Stimulated activated naive CD8-positive, alpha-beta T cell treated with anti-CD3 and anti-CD28 coated beads, Interleukin-15, amount 100 ng/mL, for 72 hours (primary cell): ENCODE measurements at regions not wholly inside any gene's neighbourhood (a gene's known extent, or its start where the extent isn't known, plus 50 kb on each side); places are given as distances from the start of the nearest gene placed in this dataset.

ENCODE experiments used
- ATAC-seq: fragments of 150-1000 bp; cut with Tn5 transposase; 2 replicates; pipeline ENCODE4 v1.10.0; 2021; ENCODE audit warnings: mild to moderate bottlenecking, moderate library complexity
- DNase-seq, 2 donors: peaks; one replicate each; pipeline ENCODE4 v3.0.0; 2021 to 2022
- H3K27ac Mint-ChIP-seq, 2 donors: one replicate each; pipeline ENCODE4 v1.8.0; 2022; ENCODE audit warnings: mild to moderate bottlenecking in 2 of 2, mixed read lengths in 2 of 2, moderate library complexity in 2 of 2
- H3K27me3 Mint-ChIP-seq: one replicate; pipeline ENCODE4 v1.8.0; 2022; ENCODE audit warnings: mixed read lengths
- H3K4me1 Mint-ChIP-seq: one replicate; pipeline ENCODE4 v1.8.0; 2022; ENCODE audit warnings: mild to moderate bottlenecking, mixed read lengths
- H3K4me3 Mint-ChIP-seq, 2 donors: one replicate each; pipeline ENCODE4 v1.8.0; 2022; ENCODE audit warnings: mild to moderate bottlenecking in 2 of 2, mixed read lengths in 2 of 2, moderate library complexity in 1 of 2
- H3K9me3 Mint-ChIP-seq, 2 donors: one replicate each; pipeline ENCODE4 v1.8.0; 2022; ENCODE audit warnings: mixed read lengths in 2 of 2

DNA sequence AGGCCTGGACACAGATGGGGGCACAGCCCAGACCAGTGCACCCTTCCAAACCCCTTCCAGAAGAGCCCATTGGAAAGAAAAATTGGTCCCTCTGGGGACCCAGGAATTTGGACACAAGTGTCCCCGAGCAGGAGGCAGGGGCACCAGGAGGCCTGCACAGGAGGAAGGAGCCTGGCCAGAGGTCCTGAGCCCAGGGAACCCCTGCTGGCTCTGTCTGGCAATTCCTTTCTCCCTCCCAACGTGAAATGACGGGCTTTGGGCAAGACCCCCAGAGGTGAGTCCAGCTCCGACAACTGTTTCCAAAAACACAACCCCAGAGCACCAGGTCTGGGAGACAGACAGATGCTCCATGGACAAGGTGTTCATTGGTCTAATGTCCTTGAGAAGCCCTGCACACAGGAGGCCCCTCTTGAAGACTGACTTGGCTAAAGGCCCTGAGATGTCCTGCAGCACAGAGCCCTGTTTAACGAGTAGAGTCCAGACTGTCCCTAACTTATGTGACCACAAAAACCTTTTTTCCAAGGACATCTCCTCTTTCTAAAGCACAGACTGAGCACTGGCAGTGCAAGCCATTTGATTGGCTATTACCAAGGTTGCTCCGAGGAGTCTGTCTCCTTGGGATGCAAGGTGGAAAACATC, 150.7 kb downstream of the OAT start:
- H3K9me3 Mint-ChIP-seq = peaks cover 16 to 23% of the 10 kb centered on the region in 2 donors
- no peak overlapping the region for H3K4me3 Mint-ChIP-seq
- DNase-seq = no peak
- H3K27me3 Mint-ChIP-seq = peaks cover 14% of the 10 kb centered on the region
- H3K27ac Mint-ChIP-seq = no peak overlapping the region
- no peaks in the 10 kb centered on the region for H3K4me1 Mint-ChIP-seq
- no peak for ATAC-seq

GRCh38 chr10:124267231-124267885, 151.4 kb downstream of the OAT start:
- ATAC-seq (no peak), DNase-seq (no peak)
- H3K27me3 Mint-ChIP-seq = peaks cover 14% of the 10 kb centered on the region
- H3K4me1 Mint-ChIP-seq = no peaks in the 10 kb centered on the region
- H3K9me3 Mint-ChIP-seq = peaks cover 11 to 17% of the 10 kb centered on the region in 2 donors
- H3K4me3 Mint-ChIP-seq = no peak overlapping the region
- H3K27ac Mint-ChIP-seq = peak overlapping the region in 1 of 2 donors; percentile 1

GRCh38 chr10:124266468-124267230, 152.1 kb downstream of the OAT start:
- H3K27me3 Mint-ChIP-seq = peaks cover 14% of the 10 kb centered on the region
- peaks cover 4 to 10% of the 10 kb centered on the region in 2 donors for H3K9me3 Mint-ChIP-seq
- H3K4me3 Mint-ChIP-seq = no peak overlapping the region
- no peak overlapping the region for H3K27ac Mint-ChIP-seq
- ATAC-seq (no peak), DNase-seq (no peak)
- no peaks in the 10 kb centered on the region for H3K4me1 Mint-ChIP-seq

- no peak for DNase-seq
- no peaks in the 10 kb centered on the region for H3K4me1 Mint-ChIP-seq
- no peak overlapping the region for H3K4me3 Mint-ChIP-seq
- H3K9me3 Mint-ChIP-seq = peaks cover 0 to 2% of the 10 kb centered on the region in 2 donors
- H3K27me3 Mint-ChIP-seq = peaks cover 14% of the 10 kb centered on the region
- no peak for ATAC-seq
- no peak overlapping the region for H3K27ac Mint-ChIP-seq
Observed at GRCh38 chr10:124265776-124266467, 152.8 kb downstream of the OAT start.

DNA sequence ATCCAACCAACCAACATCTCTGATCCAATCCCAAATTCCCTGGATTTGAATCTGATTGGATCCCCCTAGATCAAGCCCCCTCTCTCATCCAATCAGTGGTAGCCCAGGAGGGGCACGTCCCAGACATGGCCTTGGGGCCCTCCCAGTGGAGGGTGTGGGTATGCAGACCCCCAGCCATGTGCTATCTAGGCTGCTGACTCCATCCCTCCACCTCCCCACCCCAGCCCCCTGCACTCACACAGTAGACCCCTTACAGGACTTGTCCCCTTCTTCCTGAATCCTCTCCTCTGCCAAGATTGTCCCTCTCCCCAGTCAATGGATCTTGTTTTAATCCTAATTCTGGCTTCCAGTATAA, 153.4 kb downstream of the OAT start:
- Mint-ChIP-seq H3K4me3 (no peak overlapping the region), H3K4me1 (no peaks in the 10 kb centered on the region), H3K9me3 (no peaks in the 10 kb centered on the region), H3K27me3 (peaks cover 13% of the 10 kb centered on the region), H3K27ac (no peak overlapping the region)
- DNase-seq = no peak
- no peak for ATAC-seq

GRCh38 chr10:124264711-124265390, 153.9 kb downstream of the OAT start:
- Mint-ChIP-seq H3K27ac (no peak overlapping the region), H3K27me3 (peaks cover 8% of the 10 kb centered on the region), H3K9me3 (no peaks in the 10 kb centered on the region), H3K4me3 (no peak overlapping the region), H3K4me1 (no peaks in the 10 kb centered on the region)
- DNase-seq (no peak), ATAC-seq (no peak)

DNA sequence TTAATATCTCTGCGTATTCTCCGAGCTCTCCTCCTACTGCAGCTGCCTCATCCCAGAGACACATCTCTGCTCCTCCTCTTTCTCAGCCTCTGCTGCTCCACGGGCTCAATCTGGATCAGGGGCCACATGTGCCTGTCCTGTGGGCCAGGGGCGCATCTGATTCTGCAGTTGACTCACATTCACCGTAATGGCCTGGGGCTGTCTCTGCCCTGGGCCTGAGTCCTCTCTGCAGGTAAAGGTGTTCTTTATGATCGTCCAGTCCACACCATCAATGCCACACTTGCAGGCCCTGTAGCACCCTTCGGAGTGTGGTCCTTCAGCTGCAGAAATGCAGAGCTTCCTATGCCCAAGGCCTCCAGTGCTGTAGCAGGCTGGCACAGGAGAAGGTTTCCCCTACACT, 154.5 kb downstream of the OAT start:
- no peak for ATAC-seq
- H3K4me3 Mint-ChIP-seq = no peak overlapping the region
- H3K27me3 Mint-ChIP-seq = peaks cover 6% of the 10 kb centered on the region
- H3K4me1 Mint-ChIP-seq = no peaks in the 10 kb centered on the region
- DNase-seq = no peak
- peak overlapping the region in 1 of 2 donors; percentile 15 for H3K27ac Mint-ChIP-seq
- H3K9me3 Mint-ChIP-seq = no peaks in the 10 kb centered on the region

DNA sequence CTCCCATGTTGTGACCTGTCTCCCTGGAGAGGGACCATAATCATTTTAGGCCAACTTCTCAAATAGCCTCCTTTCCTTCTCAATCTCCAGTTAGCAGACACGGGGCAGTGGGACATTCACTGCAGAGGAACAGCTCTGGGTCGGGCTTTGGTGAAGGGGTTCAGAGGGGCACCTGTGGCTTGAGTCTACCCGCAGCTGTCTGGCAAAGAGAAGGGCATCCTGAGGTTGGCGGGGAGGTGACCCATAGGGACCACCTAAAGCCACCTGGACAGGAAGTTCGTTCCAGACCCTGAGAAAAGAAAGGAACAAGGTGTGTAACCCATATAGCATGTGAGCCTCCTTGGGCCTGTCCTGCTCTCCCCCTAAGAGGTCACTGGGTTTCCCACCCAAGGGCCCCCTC, 155.0 kb downstream of the OAT start:
- Mint-ChIP-seq H3K27ac (no peak overlapping the region), H3K27me3 (peaks cover under 1% of the 10 kb centered on the region), H3K9me3 (no peaks in the 10 kb centered on the region), H3K4me1 (no peaks in the 10 kb centered on the region), H3K4me3 (no peak overlapping the region)
- ATAC-seq (no peak), DNase-seq (no peak)

GRCh38 chr10:124262971-124263370, 155.8 kb downstream of the OAT start:
- Mint-ChIP-seq H3K4me3 (no peak overlapping the region), H3K9me3 (no peaks in the 10 kb centered on the region), H3K4me1 (no peaks in the 10 kb centered on the region), H3K27ac (peak overlapping the region; percentile 27 to 30), H3K27me3 (no peaks in the 10 kb centered on the region)
- no peak for DNase-seq
- no peak for ATAC-seq

GRCh38 chr10:124262234-124262865, 156.4 kb downstream of the OAT start:
- no peak for DNase-seq
- H3K27ac Mint-ChIP-seq = no peak overlapping the region

DNA sequence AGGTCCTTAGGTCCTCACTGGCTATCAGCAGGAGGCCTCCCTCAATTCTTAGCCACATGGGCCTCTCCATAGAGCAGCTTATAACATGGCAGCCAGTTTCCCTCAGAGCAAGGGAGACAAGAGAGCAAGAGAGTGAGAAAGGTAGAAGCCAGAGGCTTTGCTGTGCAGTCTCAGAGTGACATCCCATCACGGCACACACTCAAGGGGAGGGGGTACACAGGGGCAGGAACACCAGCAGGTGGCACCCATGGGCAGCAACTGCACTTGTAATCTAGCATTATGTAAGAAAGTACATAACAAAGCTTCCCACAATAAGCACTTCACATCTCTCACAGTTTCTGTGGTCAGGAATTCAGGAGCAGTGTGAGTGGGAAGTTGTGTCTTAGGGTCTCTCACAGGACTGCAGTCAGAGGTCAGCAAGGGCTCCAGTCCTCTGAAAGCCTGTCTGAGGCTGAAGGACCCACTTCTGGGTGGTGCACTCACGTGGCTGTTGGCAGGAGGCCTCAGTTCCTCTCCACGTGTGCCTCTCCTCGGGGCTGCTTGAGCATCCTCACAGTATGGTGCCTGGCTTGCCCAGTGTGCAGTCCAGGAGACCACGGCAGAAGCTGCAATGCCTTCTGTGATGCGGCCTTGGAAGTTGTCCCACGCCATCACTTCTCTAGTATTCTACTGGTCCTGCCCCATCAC, 159.4 kb downstream of the OAT start:
- DNase-seq (peak in 1 of 2 donors; percentile 19), ATAC-seq (peak; percentile 54)
- H3K4me1 Mint-ChIP-seq = no peaks in the 10 kb centered on the region
- H3K27ac Mint-ChIP-seq = no peak overlapping the region
- H3K27me3 Mint-ChIP-seq = no peaks in the 10 kb centered on the region
- no peak overlapping the region for H3K4me3 Mint-ChIP-seq
- H3K9me3 Mint-ChIP-seq = peaks cover 0 to 8% of the 10 kb centered on the region in 2 donors

More at GRCh38 chr10:124262234-124262865, 156.4 kb downstream of the OAT start:
- Mint-ChIP-seq H3K4me1 (no peaks in the 10 kb centered on the region), H3K27me3 (no peaks in the 10 kb centered on the region), H3K4me3 (no peak overlapping the region), H3K9me3 (no peaks in the 10 kb centered on the region)
- no peak for ATAC-seq

- peaks cover under 1% of the 10 kb centered on the region for H3K27me3 Mint-ChIP-seq
Observed at GRCh38 chr10:124257781-124258180, 160.9 kb downstream of the OAT start.

GRCh38 chr10:124256151-124256550, 162.6 kb downstream of the OAT start:
- H3K27ac Mint-ChIP-seq = no peak overlapping the region

More at GRCh38 chr10:124257781-124258180, 160.9 kb downstream of the OAT start:
- Mint-ChIP-seq H3K9me3 (peaks cover 0 to 8% of the 10 kb centered on the region in 2 donors), H3K4me3 (no peak overlapping the region), H3K4me1 (no peaks in the 10 kb centered on the region), H3K27ac (no peak overlapping the region)
- DNase-seq (no peak), ATAC-seq (no peak)

GRCh38 chr10:124255556-124255955, 162.2 kb upstream of the CHST15 start:
- H3K4me1 Mint-ChIP-seq = no peaks in the 10 kb centered on the region
- DNase-seq (no peak), ATAC-seq (no peak)
- H3K27me3 Mint-ChIP-seq = peaks cover 10% of the 10 kb centered on the region
- H3K27ac Mint-ChIP-seq = no peak overlapping the region
- no peak overlapping the region for H3K4me3 Mint-ChIP-seq
- peaks cover 0 to 8% of the 10 kb centered on the region in 2 donors for H3K9me3 Mint-ChIP-seq

More at GRCh38 chr10:124256151-124256550, 162.6 kb downstream of the OAT start:
- no peaks in the 10 kb centered on the region for H3K4me1 Mint-ChIP-seq
- peaks cover 0 to 8% of the 10 kb centered on the region in 2 donors for H3K9me3 Mint-ChIP-seq
- no peak for DNase-seq
- ATAC-seq = no peak
- no peak overlapping the region for H3K4me3 Mint-ChIP-seq
- peaks cover 6% of the 10 kb centered on the region for H3K27me3 Mint-ChIP-seq
